H1 (cell line): ENCODE measurements at regions not wholly inside any gene's neighbourhood (a gene's known extent, or its start where the extent isn't known, plus 50 kb on each side); places are given as distances from the start of the nearest gene placed in this dataset.

ENCODE experiments used
- MAFK ChIP-seq: IDR thresholded peaks from 2 replicates; pipeline ENCODE4 v1.6.1; 2012; ENCODE audit warnings: low read depth, mild to moderate bottlenecking, improper control_type of control experiment, low read length
- RFX5 ChIP-seq: IDR thresholded peaks from 2 replicates; pipeline ENCODE4 v1.6.1; 2011; ENCODE audit warnings: low read depth, low read length, improper control_type of control experiment, borderline replicate concordance
- RXRA ChIP-seq: IDR thresholded peaks from 2 replicates; pipeline ENCODE4 v1.6.1; 2011; ENCODE audit warnings: low read depth, mild to moderate bottlenecking, low read length, moderate library complexity; ENCODE audit not compliant: insufficient read depth

DNA sequence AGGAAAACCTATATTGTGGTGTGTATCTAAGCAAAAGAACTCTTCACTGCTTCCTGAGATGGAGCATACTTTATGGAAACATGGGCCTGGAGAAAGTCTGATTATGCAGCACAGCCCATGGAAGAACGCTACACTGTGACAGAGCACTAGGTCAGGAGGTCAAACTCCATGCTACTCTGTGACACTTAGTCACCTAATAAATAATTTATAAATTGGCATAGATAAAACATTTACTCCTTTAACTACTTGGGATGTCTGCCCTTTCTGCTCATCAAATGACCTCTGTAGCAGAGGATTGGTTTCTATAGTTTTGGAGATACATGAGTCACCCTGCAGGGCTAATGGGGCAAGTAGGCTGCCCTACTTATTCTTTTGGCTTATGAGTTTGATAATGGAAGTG is 134.7 kb upstream of the BANK1 start (continued):
- TF ChIP-seq MAFK = no peak
- no peak for TF ChIP-seq RXRA
- TF ChIP-seq RFX5 = no peak
